ENCODE measurements at regions not wholly inside any gene's neighbourhood (a gene's known extent, or its start where the extent isn't known, plus 50 kb on each side); places are given as distances from the start of the nearest gene placed in this dataset.

- TF ChIP-seq CTCF (IDR thresholded peaks at IDR 0.05) (no peak), POLR2AphosphoS5 (IDR thresholded peaks at IDR 0.05) (no peak), EP300 (IDR thresholded peaks at IDR 0.05) (no peak)
These were observed 211.1 kb upstream of the NUDT6 start for GRCh38 chr4:123133397-123134050.

Data from esophagus muscularis mucosa (tissue), 4 donors.